H9 (cell line): ENCODE measurements at regions not wholly inside any gene's neighbourhood (a gene's known extent, or its start where the extent isn't known, plus 50 kb on each side); places are given as distances from the start of the nearest gene placed in this dataset.

Source experiments
- DNase-seq: peaks from one replicate; pipeline ENCODE4 v3.0.0-alpha.2; 2017
- H2AFZ ChIP-seq: one replicate; pipeline ENCODE4 v1.6.1; 2013; ENCODE audit warnings: mild to moderate bottlenecking, low read length, control low read depth, moderate library complexity
- H2AK5ac ChIP-seq: 2 replicates; pipeline ENCODE4 v1.6.1; 2013; ENCODE audit warnings: low read length, control low read depth, mixed read lengths; ENCODE audit not compliant: insufficient read length
- H2BK120ac ChIP-seq: one replicate; pipeline ENCODE4 v1.6.1; 2013; ENCODE audit warnings: low read depth, mild to moderate bottlenecking, low read length, control low read depth, inconsistent platforms; ENCODE audit not compliant: poor library complexity, severe bottlenecking
- H2BK12ac ChIP-seq: 2 replicates; pipeline ENCODE4 v1.6.1; 2013; ENCODE audit warnings: low read length, control low read depth, mixed read lengths, low read depth; ENCODE audit not compliant: insufficient read length
- H2BK15ac ChIP-seq: 2 replicates; pipeline ENCODE4 v1.6.1; 2013; ENCODE audit warnings: low read depth, low read length, control low read depth
- H2BK20ac ChIP-seq: one replicate; pipeline ENCODE4 v1.6.1; 2013; ENCODE audit warnings: low read depth, mild to moderate bottlenecking, low read length, control low read depth, inconsistent platforms; ENCODE audit not compliant: poor library complexity, severe bottlenecking
- H2BK5ac ChIP-seq: 2 replicates; pipeline ENCODE4 v1.6.1; 2013; ENCODE audit warnings: low read length, control low read depth, mixed read lengths; ENCODE audit not compliant: insufficient read length
- H3K14ac ChIP-seq: 2 replicates; pipeline ENCODE4 v1.6.1; 2013; ENCODE audit warnings: low read length, control low read depth; ENCODE audit not compliant: insufficient read depth
- H3K18ac ChIP-seq: 2 replicates; pipeline ENCODE4 v1.6.1; 2013; ENCODE audit warnings: low read depth, mild to moderate bottlenecking, mixed read lengths, low read length, control low read depth; ENCODE audit not compliant: insufficient read length
- H3K23ac ChIP-seq: 2 replicates; pipeline ENCODE4 v1.6.1; 2013; ENCODE audit warnings: low read length, control low read depth, mixed read lengths, low read depth; ENCODE audit not compliant: insufficient read length
- H3K23me2 ChIP-seq: 2 replicates; pipeline ENCODE4 v1.6.1; 2013; ENCODE audit warnings: low read depth, mild to moderate bottlenecking, mixed read lengths, low read length, control low read depth; ENCODE audit not compliant: insufficient read length, poor library complexity, severe bottlenecking
- H3K27ac ChIP-seq: 2 replicates; pipeline ENCODE4 v1.5.1; 2013; ENCODE audit warnings: low read length, control low read depth, mixed read lengths, low read depth; ENCODE audit not compliant: insufficient read length
- H3K27me3 ChIP-seq: 2 replicates; pipeline ENCODE4 v1.6.1; 2013; ENCODE audit warnings: low read length, control low read depth, inconsistent platforms; ENCODE audit not compliant: insufficient read depth
- H3K4ac ChIP-seq: 2 replicates; pipeline ENCODE4 v1.6.1; 2013; ENCODE audit warnings: low read depth, mild to moderate bottlenecking, control low read depth, inconsistent platforms, low read length, moderate library complexity
- H3K4me1 ChIP-seq: 2 replicates; pipeline ENCODE4 v1.6.1; 2013; ENCODE audit warnings: low read length, control low read depth, inconsistent platforms; ENCODE audit not compliant: insufficient read depth
- H3K4me2 ChIP-seq: 2 replicates; pipeline ENCODE4 v1.6.1; 2013; ENCODE audit warnings: low read length, control low read depth, mixed read lengths; ENCODE audit not compliant: insufficient read length, insufficient read depth
- H3K56ac ChIP-seq: 2 replicates; pipeline ENCODE4 v1.6.1; 2013; ENCODE audit warnings: low read depth, mild to moderate bottlenecking, mixed read lengths, low read length, control low read depth; ENCODE audit not compliant: insufficient read length
- H3K79me1 ChIP-seq: 2 replicates; pipeline ENCODE4 v1.6.1; 2013; ENCODE audit warnings: low read depth, mild to moderate bottlenecking, moderate library complexity, low read length, control low read depth, inconsistent platforms; ENCODE audit not compliant: insufficient read depth, poor library complexity, severe bottlenecking
- H3K79me2 ChIP-seq: 2 replicates; pipeline ENCODE4 v1.6.1; 2013; ENCODE audit warnings: low read length, control low read depth, inconsistent platforms; ENCODE audit not compliant: insufficient read depth
- H3K9ac ChIP-seq: 2 replicates; pipeline ENCODE4 v1.6.1; 2013; ENCODE audit warnings: low read length, control low read depth, mixed read lengths; ENCODE audit not compliant: insufficient read length; ENCODE audit errors: extremely low read depth
- H3K9me3 ChIP-seq: one replicate; pipeline ENCODE4 v1.6.1; 2013; ENCODE audit warnings: low read depth, low read length, inconsistent platforms; ENCODE audit not compliant: control insufficient read depth
- H3T11ph ChIP-seq: one replicate; pipeline ENCODE4 v1.6.1; 2013; ENCODE audit warnings: mild to moderate bottlenecking, low read length, control low read depth, inconsistent platforms
- H4K20me1 ChIP-seq: one replicate; pipeline ENCODE4 v1.6.1; 2013; ENCODE audit not compliant: control insufficient read depth, insufficient read length, insufficient read depth
- H4K5ac ChIP-seq: 2 replicates; pipeline ENCODE4 v1.6.1; 2013; ENCODE audit warnings: low read depth, mild to moderate bottlenecking, mixed read lengths, low read length, control low read depth; ENCODE audit not compliant: insufficient read length
- H4K8ac ChIP-seq: replicated peaks from 2 replicates; pipeline ENCODE4 v1.6.1; 2013; ENCODE audit warnings: low read length, control low read depth, mixed read lengths, low read depth; ENCODE audit not compliant: insufficient read length
- H4K91ac ChIP-seq: 2 replicates; pipeline ENCODE4 v1.6.1; 2013; ENCODE audit warnings: low read depth, mild to moderate bottlenecking, moderate library complexity, mixed read lengths, low read length, control low read depth; ENCODE audit not compliant: insufficient read length
- H3K27ac Mint-ChIP-seq, 3 experiments: 2 replicates in 2 of 3; 3 replicates in 1 of 3; pipeline ENCODE4 v1.8.0; 2020 to 2021; ENCODE audit warnings: mixed read lengths in 3 of 3, mild to moderate bottlenecking in 1 of 3, moderate library complexity in 1 of 3
- H3K27me3 Mint-ChIP-seq: 2 replicates; pipeline ENCODE4 v1.8.0; 2021; ENCODE audit warnings: low read depth, mild to moderate bottlenecking, moderate library complexity, mixed read lengths
- H3K36me3 Mint-ChIP-seq, 3 experiments: 2 replicates in 2 of 3; 3 replicates in 1 of 3; pipeline ENCODE4 v1.8.0; 2020 to 2021; ENCODE audit warnings: low read depth in 3 of 3, mixed read lengths in 3 of 3; ENCODE audit not compliant: insufficient read depth in 1 of 3
- H3K4me1 Mint-ChIP-seq, 2 experiments: 2 replicates each; pipeline ENCODE4 v1.8.0; 2020; ENCODE audit warnings: mixed read lengths in 2 of 2
- H3K4me3 Mint-ChIP-seq, 2 experiments: 2 replicates in 1 of 2; 3 replicates in 1 of 2; pipeline ENCODE4 v1.8.0; 2020 to 2021; ENCODE audit warnings: mild to moderate bottlenecking in 2 of 2, mixed read lengths in 2 of 2, moderate library complexity in 1 of 2
- H3K9me3 Mint-ChIP-seq, 2 experiments: 2 replicates in 1 of 2; 3 replicates in 1 of 2; pipeline ENCODE4 v1.8.0; 2020; ENCODE audit warnings: mild to moderate bottlenecking in 2 of 2, mixed read lengths in 2 of 2, moderate library complexity in 1 of 2
- WGBS: extraction: QIAGEN DNeasy Blood & Tissue Kit; methylation state at CpG from one replicate; pipeline ENCODE4 v1.1.7; 2013; ENCODE audit warnings: missing lambda C conversion rate, low lambda C conversion rate, mixed read lengths; ENCODE audit not compliant: insufficient read length; ENCODE audit errors: extremely low coverage; 5-methylcytosine and 5-hydroxymethylcytosine counted together
- TF ChIP-seq, protein P1 (sequence below): fragments of 200-600 bp; sonication (generic); conservative IDR thresholded peaks from 3 replicates; pipeline ENCODE4 v1.8.0; 2021; ENCODE audit warnings: antibody characterized with exemption, mild to moderate bottlenecking

DNA sequence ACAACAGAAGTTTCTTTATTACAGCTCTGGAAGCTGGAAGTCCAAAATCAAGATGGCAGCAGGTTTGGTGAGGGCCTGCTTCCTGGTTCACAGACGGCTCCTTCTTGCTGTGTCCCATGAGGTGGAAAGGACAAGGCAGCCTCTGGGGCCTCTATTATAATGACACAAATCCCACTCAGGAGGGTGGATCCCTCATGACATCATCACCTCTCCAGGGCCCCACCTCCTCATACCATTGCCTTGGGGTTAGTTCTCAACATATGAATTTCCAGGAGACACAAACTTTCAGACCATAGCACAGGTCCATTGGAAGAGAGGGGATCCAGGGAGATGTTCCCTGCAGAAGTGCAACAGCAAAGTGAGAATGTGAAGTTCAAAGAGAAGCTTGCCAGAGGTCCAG, 202.8 kb downstream of the TFCP2L1 start:
- no peaks in the 10 kb centered on the region for H3K79me1 ChIP-seq
- H3K9ac ChIP-seq = no peak overlapping the region
- no peak for DNase-seq
- Mint-ChIP-seq H3K4me1 (peaks cover 0 to 4% of the 10 kb centered on the region in 2 experiments; a peak in 2 of 4 replicates), H3K4me3 (no peak overlapping the region), H3K27ac (peak overlapping the region in 1 of 3 experiments; percentile 15; a peak in 1 of 7 replicates), H3K9me3 (no peaks in the 10 kb centered on the region), H3K27me3 (peaks cover 44% of the 10 kb centered on the region), H3K36me3 (no peaks in the 10 kb centered on the region)
- no peak overlapping the region for H4K5ac ChIP-seq
- no peak overlapping the region for H3K14ac ChIP-seq
- H3K4me2 ChIP-seq = no peak overlapping the region
- TF ChIP-seq, protein P1, sequence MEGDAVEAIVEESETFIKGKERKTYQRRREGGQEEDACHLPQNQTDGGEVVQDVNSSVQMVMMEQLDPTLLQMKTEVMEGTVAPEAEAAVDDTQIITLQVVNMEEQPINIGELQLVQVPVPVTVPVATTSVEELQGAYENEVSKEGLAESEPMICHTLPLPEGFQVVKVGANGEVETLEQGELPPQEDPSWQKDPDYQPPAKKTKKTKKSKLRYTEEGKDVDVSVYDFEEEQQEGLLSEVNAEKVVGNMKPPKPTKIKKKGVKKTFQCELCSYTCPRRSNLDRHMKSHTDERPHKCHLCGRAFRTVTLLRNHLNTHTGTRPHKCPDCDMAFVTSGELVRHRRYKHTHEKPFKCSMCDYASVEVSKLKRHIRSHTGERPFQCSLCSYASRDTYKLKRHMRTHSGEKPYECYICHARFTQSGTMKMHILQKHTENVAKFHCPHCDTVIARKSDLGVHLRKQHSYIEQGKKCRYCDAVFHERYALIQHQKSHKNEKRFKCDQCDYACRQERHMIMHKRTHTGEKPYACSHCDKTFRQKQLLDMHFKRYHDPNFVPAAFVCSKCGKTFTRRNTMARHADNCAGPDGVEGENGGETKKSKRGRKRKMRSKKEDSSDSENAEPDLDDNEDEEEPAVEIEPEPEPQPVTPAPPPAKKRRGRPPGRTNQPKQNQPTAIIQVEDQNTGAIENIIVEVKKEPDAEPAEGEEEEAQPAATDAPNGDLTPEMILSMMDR = no peak
- no peaks in the 10 kb centered on the region for H3K79me2 ChIP-seq
- H3K56ac ChIP-seq = no peak overlapping the region
- H3K9me3 ChIP-seq = no peaks in the 10 kb centered on the region
- H2BK12ac ChIP-seq = no peak overlapping the region
- no peaks in the 10 kb centered on the region for H3K23me2 ChIP-seq
- no peak overlapping the region for H3K27ac ChIP-seq
- H3K27me3 ChIP-seq = no peaks in the 10 kb centered on the region; the same call in 1 of the 2 replicates
- no peak overlapping the region for H2BK120ac ChIP-seq
- H3K18ac ChIP-seq = no peak overlapping the region
- no peak overlapping the region for H2AFZ ChIP-seq
- no peak overlapping the region for H2BK20ac ChIP-seq
- H4K8ac ChIP-seq = no peak overlapping the region
- no peak overlapping the region for H2AK5ac ChIP-seq
- H3K4me1 ChIP-seq = no peaks in the 10 kb centered on the region
- H4K20me1 ChIP-seq = no peaks in the 10 kb centered on the region
- H3K23ac ChIP-seq = no peak overlapping the region
- no peak overlapping the region for H2BK5ac ChIP-seq
- no peak overlapping the region for H3K4ac ChIP-seq
- no peak overlapping the region for H2BK15ac ChIP-seq
- H3T11ph ChIP-seq = no peak overlapping the region
- WGBS = no CpG with 5 or more reads among the region's 1 CpG
- no peak overlapping the region for H4K91ac ChIP-seq
